WI38 (cell line): ENCODE measurements at regions not wholly inside any gene's neighbourhood (a gene's known extent, or its start where the extent isn't known, plus 50 kb on each side); places are given as distances from the start of the nearest gene placed in this dataset.

Experiments
- H3K4me3 ChIP-seq: 2 replicates; pipeline ENCODE4 v1.5.1; 2011; ENCODE audit warnings: low read depth, mild to moderate bottlenecking, control low read depth, low read length
- CTCF ChIP-seq: IDR thresholded peaks from 2 replicates; pipeline ENCODE4 v1.5.1; 2012; ENCODE audit warnings: low read depth, mild to moderate bottlenecking, control low read depth, low read length

DNA sequence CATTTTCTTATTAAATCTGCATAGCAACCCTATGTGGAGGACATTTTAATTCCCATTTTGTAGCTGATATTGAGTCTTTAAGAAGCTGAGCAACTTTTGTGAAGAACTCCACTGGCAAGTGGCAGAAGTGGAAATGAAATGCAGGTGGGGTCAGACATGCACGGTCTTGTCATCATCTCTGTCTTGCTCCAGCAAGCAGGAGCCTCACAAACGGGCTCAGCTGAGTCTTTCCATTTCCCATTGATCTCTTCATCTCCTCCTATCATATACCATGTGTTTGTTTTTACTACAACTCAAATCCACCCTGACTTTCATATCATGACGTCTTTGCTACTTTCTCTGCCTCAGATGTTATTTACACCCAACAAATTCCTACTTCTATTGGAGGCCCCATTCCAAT lies 97.9 kb upstream of the TENM4 start:
- no peak overlapping the region for H3K4me3 ChIP-seq
- no peak for TF ChIP-seq CTCF

GRCh38 chr11:79536155-79536917 lies 95.5 kb upstream of the TENM4 start:
- no peak for TF ChIP-seq CTCF
- no peak overlapping the region for H3K4me3 ChIP-seq

DNA sequence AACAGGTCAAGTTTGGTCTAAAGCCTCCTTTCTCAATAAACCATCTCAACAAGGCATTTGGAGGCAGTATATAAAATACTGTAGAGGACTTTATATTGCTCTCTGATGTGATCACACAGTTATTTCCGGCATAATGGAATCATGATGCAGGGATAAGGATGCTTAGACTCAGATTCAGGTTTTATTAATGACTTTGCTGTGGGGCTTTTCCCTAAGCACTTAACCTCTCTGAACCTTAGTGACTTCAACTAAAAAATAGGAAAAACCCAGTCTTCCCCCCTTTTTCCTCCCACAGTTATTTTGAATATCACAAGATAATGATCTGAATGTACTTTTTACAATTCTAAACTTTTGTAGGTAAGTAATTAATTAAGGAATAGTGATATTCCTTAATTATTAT lies 94.8 kb upstream of the TENM4 start:
- TF ChIP-seq CTCF, result no peak
- H3K4me3 ChIP-seq, result no peak overlapping the region

- H3K4me3 ChIP-seq, result no peak overlapping the region
- TF ChIP-seq CTCF, result no peak
Observed at GRCh38 chr11:79525257-79525656, 84.4 kb upstream of the TENM4 start.

GRCh38 chr11:79522626-79523025 lies 81.8 kb upstream of the TENM4 start:
- no peak overlapping the region for H3K4me3 ChIP-seq
- no peak for TF ChIP-seq CTCF

DNA sequence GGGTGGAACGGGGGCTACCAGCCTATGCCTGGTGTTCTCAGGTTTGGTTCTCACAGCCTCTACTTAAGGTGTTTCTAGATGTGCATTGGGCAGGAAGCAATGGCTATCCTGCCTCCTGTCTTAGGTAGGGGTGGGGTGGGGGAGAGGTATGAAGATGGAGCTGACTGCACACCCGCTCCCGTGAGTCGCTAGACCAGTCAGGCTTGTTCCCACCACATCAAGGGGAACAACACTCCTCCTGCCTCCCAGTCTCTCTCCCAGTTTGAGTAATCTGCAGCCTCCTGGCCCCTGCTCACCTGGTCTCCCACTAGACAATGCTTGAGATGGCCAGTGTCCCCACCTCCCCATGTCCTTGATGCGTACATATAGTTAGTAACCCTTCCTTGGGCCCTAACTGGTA lies 79.3 kb upstream of the TENM4 start:
- TF ChIP-seq CTCF, result no peak

GRCh38 chr11:79515781-79516180 lies 75.0 kb upstream of the TENM4 start:
- no peak for TF ChIP-seq CTCF
- H3K4me3 ChIP-seq, result no peak overlapping the region

More for the DNA sequence above, 79.3 kb upstream of the TENM4 start:
- no peak overlapping the region for H3K4me3 ChIP-seq
